B cell (primary cell): ENCODE measurements at regions not wholly inside any gene's neighbourhood (a gene's known extent, or its start where the extent isn't known, plus 50 kb on each side); places are given as distances from the start of the nearest gene placed in this dataset.

ENCODE experiments used
- ATAC-seq: fragments of 200-7000 bp; cut with Tn5 transposase; one replicate; pipeline ENCODE4 v1.10.0; 2021; ENCODE audit warnings: low read depth, mild to moderate bottlenecking, moderate number of reproducible peaks, moderate library complexity
- CTCF ChIA-PET: fragments of 350-600 bp; sonication (Branson Sonifier 250); formaldehyde crosslinking; loops from one replicate; lab custom pipeline; 2021; ENCODE audit warnings: antibody characterized with exemption, inconsistent platforms; lab: Charles Lee
- POLR2A ChIA-PET: fragments of 350-600 bp; sonication (Branson Sonifier 250); formaldehyde crosslinking; loops from one replicate; lab custom pipeline; 2021; ENCODE audit warnings: antibody characterized with exemption; lab: Charles Lee
- DNase-seq: peaks from one replicate; pipeline ENCODE4 v3.0.0; 2013
- H2AFZ ChIP-seq: 2 replicates; pipeline ENCODE4 v1.6.1; 2012; ENCODE audit warnings: mild to moderate bottlenecking, low read depth, low read length; ENCODE audit not compliant: insufficient read depth, poor library complexity, severe bottlenecking
- H3K27ac ChIP-seq, 2 donors: 1 replicate in 1 of 2; 2 replicates in 1 of 2; pipeline ENCODE4 v1.5.1; 2012 to 2013; ENCODE audit warnings: low read length in 2 of 2, mild to moderate bottlenecking in 2 of 2, moderate library complexity in 1 of 2
- H3K27me3 ChIP-seq, 4 experiments: fragments of 200-600 bp in 1 of 4; sonication (generic) in 1 of 4; replicated peaks in 1 of 4; 1 replicate in 2 of 4; 2 replicates in 2 of 4; pipeline versions ENCODE4 v1.6.1 to v1.7.0; 2013 to 2016; ENCODE audit warnings: low read length in 3 of 4, mild to moderate bottlenecking in 2 of 4, mixed read lengths in 1 of 4, moderate library complexity in 1 of 4; ENCODE audit not compliant: insufficient read depth in 4 of 4, control insufficient read depth in 3 of 4; ENCODE audit errors: control extremely low read depth in 1 of 4
- H3K36me3 ChIP-seq, 2 experiments: replicated peaks in 1 of 2; 1 replicate in 1 of 2; 2 replicates in 1 of 2; pipeline versions ENCODE4 v1.6.1 to v1.7.1; 2013; ENCODE audit warnings: low read length in 1 of 2; ENCODE audit not compliant: insufficient read depth in 2 of 2, control insufficient read depth in 1 of 2; ENCODE audit errors: control extremely low read depth in 1 of 2, extremely low read depth in 1 of 2
- H3K4me1 ChIP-seq, 2 donors: fragments of 200-600 bp in 1 of 2; sonication (generic) in 1 of 2; 1 replicate in 1 of 2; 2 replicates in 1 of 2; pipeline versions ENCODE4 v1.5.1 to v1.6.1; 2013 to 2017; ENCODE audit warnings: low read length in 2 of 2; ENCODE audit not compliant: control insufficient read depth in 2 of 2, insufficient read depth in 2 of 2
- H3K4me2 ChIP-seq: replicated peaks from 2 replicates; pipeline ENCODE3; 2012; ENCODE audit warnings: mild to moderate bottlenecking, low read depth, low read length; ENCODE audit not compliant: poor library complexity, severe bottlenecking
- H3K4me3 ChIP-seq, 5 experiments: fragments of 200-600 bp in 1 of 5; sonication (generic) in 1 of 5; 1 replicate in 3 of 5; 2 replicates in 2 of 5; pipeline versions ENCODE4 v1.5.1 to v1.7.0; 2011 to 2016; ENCODE audit warnings: low read length in 4 of 5, mild to moderate bottlenecking in 4 of 5, low read depth in 2 of 5, control low read depth in 1 of 5, moderate library complexity in 1 of 5; ENCODE audit not compliant: insufficient read depth in 1 of 5; ENCODE audit errors: control extremely low read depth in 1 of 5, extremely low read depth in 1 of 5
- H3K79me2 ChIP-seq: fragments of 200-600 bp; sonication (generic); one replicate; pipeline ENCODE4 v1.6.0; 2016; ENCODE audit warnings: low read length; ENCODE audit not compliant: control insufficient read depth, insufficient read depth
- H3K9ac ChIP-seq: fragments of 200-600 bp; sonication (generic); 2 replicates; pipeline ENCODE4 v1.6.1; 2017; ENCODE audit warnings: mild to moderate bottlenecking, low read length, moderate library complexity
- H3K9me3 ChIP-seq, 3 donors: one replicate each; pipeline versions ENCODE4 v1.6.1 to v1.7.1; 2013; ENCODE audit warnings: low read length in 2 of 3; ENCODE audit not compliant: control insufficient read depth in 2 of 3, insufficient read depth in 1 of 3; ENCODE audit errors: control extremely low read depth in 1 of 3
- H4K20me1 ChIP-seq: 2 replicates; pipeline ENCODE4 v1.6.0; 2012; ENCODE audit warnings: mild to moderate bottlenecking, low read length; ENCODE audit not compliant: insufficient read depth, control insufficient read depth, poor library complexity, severe bottlenecking
- H3K27ac Mint-ChIP-seq: one replicate; pipeline ENCODE4 v1.8.0; 2021; ENCODE audit warnings: mixed read lengths
- H3K27me3 Mint-ChIP-seq: one replicate; pipeline ENCODE4 v1.8.0; 2021; ENCODE audit warnings: mixed read lengths
- H3K4me1 Mint-ChIP-seq: one replicate; pipeline ENCODE4 v1.8.0; 2021; ENCODE audit warnings: mixed read lengths
- H3K4me3 Mint-ChIP-seq: one replicate; pipeline ENCODE4 v1.8.0; 2021; ENCODE audit warnings: mixed read lengths
- H3K9me3 Mint-ChIP-seq: one replicate; pipeline ENCODE4 v1.8.0; 2022; ENCODE audit warnings: mixed read lengths; ENCODE audit not compliant: insufficient read depth
- EZH2 ChIP-seq: IDR thresholded peaks from 2 replicates; pipeline ENCODE4 v1.6.1; 2012; ENCODE audit warnings: borderline replicate concordance, low read depth, mild to moderate bottlenecking, moderate library complexity, low read length; ENCODE audit not compliant: insufficient read depth, poor library complexity, severe bottlenecking
- WGBS: methylation state at CpG from one replicate; pipeline ENCODE4 v1.1.5; 2013; ENCODE audit warnings: missing lambda C conversion rate; ENCODE audit not compliant: insufficient coverage; 5-methylcytosine and 5-hydroxymethylcytosine counted together
- intact Hi-C: fragments of 100-400 bp; cut with micrococcal nuclease; formaldehyde crosslinking; loops from one replicate; pipeline ENCODE4 v1.10.0; 2022
- TF ChIP-seq, protein P1 (sequence below): fragments of 200-600 bp; IDR thresholded peaks from one replicate; pipeline ENCODE4 v1.8.0; 2022; ENCODE audit warnings: antibody characterized with exemption, mild to moderate bottlenecking

DNA sequence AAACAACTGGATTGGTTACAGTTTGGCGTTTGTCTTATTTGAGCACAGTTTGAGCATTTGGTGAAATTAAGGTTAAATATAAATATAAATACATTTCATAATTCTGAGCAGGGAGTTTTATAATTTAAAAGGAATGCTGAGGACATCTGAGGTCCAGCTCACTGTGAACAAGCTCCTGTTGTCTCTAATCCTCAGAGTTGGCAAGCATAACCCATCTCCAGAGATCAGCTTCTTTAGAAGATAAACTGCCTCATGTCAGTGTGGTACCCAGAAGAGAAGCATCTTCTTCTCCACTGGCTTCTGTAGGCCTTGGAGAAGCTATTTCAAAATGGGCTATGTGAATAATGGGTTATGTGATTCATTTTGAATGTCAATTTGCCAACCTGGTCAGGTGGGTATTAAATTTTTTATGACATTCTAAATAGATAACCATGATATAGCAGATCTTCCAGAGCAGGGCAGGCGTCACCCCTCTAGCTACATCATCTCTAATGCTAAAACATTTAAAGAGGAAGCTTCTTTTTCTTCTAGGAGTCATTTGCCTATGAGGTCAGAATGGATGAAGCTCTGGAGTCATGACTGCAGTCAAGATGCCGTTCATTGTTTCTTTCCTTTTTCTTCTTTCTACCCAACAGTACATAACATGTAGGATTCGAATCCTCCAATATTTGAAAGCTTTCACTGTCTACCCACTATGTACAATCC is 324.0 kb downstream of the RNF144A start:
- intact Hi-C loops, result no loop called here
- no peaks in the 10 kb centered on the region for H3K9me3 ChIP-seq
- ChIA-PET CTCF (no interaction called here), POLR2A (no interaction called here)
- ATAC-seq (no peak), DNase-seq (no peak)
- no peak overlapping the region for H3K9ac ChIP-seq
- H2AFZ ChIP-seq, result no peak overlapping the region
- H3K27me3 ChIP-seq, result no peaks in the 10 kb centered on the region
- no peak overlapping the region for H3K27ac ChIP-seq
- no peak overlapping the region for H3K4me3 ChIP-seq
- no peaks in the 10 kb centered on the region for H3K9me3 Mint-ChIP-seq
- H4K20me1 ChIP-seq, result no peaks in the 10 kb centered on the region
- peaks cover 4% of the 10 kb centered on the region for H3K27me3 Mint-ChIP-seq
- WGBS, result 92% methylated on average over 1 of the region's 4 CpGs
- H3K4me3 Mint-ChIP-seq, result no peak overlapping the region
- TF ChIP-seq, protein P1, sequence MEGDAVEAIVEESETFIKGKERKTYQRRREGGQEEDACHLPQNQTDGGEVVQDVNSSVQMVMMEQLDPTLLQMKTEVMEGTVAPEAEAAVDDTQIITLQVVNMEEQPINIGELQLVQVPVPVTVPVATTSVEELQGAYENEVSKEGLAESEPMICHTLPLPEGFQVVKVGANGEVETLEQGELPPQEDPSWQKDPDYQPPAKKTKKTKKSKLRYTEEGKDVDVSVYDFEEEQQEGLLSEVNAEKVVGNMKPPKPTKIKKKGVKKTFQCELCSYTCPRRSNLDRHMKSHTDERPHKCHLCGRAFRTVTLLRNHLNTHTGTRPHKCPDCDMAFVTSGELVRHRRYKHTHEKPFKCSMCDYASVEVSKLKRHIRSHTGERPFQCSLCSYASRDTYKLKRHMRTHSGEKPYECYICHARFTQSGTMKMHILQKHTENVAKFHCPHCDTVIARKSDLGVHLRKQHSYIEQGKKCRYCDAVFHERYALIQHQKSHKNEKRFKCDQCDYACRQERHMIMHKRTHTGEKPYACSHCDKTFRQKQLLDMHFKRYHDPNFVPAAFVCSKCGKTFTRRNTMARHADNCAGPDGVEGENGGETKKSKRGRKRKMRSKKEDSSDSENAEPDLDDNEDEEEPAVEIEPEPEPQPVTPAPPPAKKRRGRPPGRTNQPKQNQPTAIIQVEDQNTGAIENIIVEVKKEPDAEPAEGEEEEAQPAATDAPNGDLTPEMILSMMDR, result no peak
- TF ChIP-seq EZH2, result no peak
- no peaks in the 10 kb centered on the region for H3K4me1 ChIP-seq
- H3K4me2 ChIP-seq, result no peak overlapping the region
- no peak overlapping the region for H3K27ac Mint-ChIP-seq
- peaks cover 3% of the 10 kb centered on the region for H3K4me1 Mint-ChIP-seq
- H3K79me2 ChIP-seq, result no peaks in the 10 kb centered on the region
- no peaks in the 10 kb centered on the region for H3K36me3 ChIP-seq

DNA sequence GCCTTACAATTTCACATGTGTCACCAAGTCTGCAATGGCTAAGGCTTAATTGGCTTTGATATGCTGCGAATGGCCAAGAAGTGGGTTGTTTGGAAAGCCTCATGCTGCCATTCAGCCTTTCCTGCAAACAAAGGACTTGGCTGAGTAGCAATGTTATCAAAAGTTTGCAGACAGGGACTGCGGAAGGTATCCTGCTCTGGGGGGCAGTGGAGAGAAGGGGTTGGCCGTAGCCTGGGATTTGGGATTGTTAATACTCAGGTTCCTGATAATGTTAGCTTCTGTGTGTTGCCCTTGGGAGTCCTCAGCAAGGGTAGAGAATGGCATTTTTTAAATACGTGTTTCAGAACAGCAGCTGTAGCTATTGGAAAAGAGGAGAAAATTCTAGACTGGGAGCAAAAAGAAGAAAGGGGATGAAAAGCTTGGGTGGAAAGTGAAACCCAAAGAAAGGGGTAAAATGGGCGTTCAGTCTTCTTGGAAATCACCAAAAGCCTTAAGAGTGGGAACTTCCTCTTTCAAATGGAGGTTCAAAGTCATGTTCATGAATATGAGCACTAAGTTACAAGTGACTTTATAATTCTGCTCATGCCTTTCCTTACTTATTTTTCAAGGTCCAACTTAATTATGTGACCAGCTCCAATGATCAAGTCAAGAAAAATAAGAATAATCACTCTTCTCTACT is 325.1 kb downstream of the RNF144A start:
- Mint-ChIP-seq H3K27me3 (peaks cover 4% of the 10 kb centered on the region), H3K4me3 (no peak overlapping the region), H3K9me3 (no peaks in the 10 kb centered on the region), H3K4me1 (peaks cover 3% of the 10 kb centered on the region), H3K27ac (no peak overlapping the region)
- TF ChIP-seq EZH2, result no peak
- CTCF ChIA-PET, result interaction anchor here (1.0 kb wide), 1 partner anchor 9 kb away, joined by 4 read pairs; no protein-coding TSS in a partner anchor
- H2AFZ ChIP-seq, result no peak overlapping the region
- H3K36me3 ChIP-seq, result no peaks in the 10 kb centered on the region
- H3K9ac ChIP-seq, result no peak overlapping the region
- POLR2A ChIA-PET, result no interaction called here
- H4K20me1 ChIP-seq, result no peaks in the 10 kb centered on the region
- no peaks in the 10 kb centered on the region for H3K4me1 ChIP-seq
- H3K27ac ChIP-seq, result no peak overlapping the region
- no peak for DNase-seq
- ATAC-seq, result no peak
- WGBS, result 81% methylated on average over 5 of the region's 5 CpGs
- H3K27me3 ChIP-seq, result no peaks in the 10 kb centered on the region
- H3K4me2 ChIP-seq, result no peak overlapping the region
- no peaks in the 10 kb centered on the region for H3K9me3 ChIP-seq
- H3K4me3 ChIP-seq, result no peak overlapping the region
- no peaks in the 10 kb centered on the region for H3K79me2 ChIP-seq
- intact Hi-C loops, result no loop called here
